Esophagus muscularis mucosa (tissue), 3 donors: ENCODE measurements at regions not wholly inside any gene's neighbourhood (a gene's known extent, or its start where the extent isn't known, plus 50 kb on each side); places are given as distances from the start of the nearest gene placed in this dataset.

ENCODE experiments used
- CTCF ChIP-seq, 3 experiments: fragments of 200-600 bp in 2 of 3; fragments of 450-650 bp in 1 of 3; sonication (generic) in 2 of 3; IDR thresholded peaks; one replicate each; pipeline ENCODE4 v1.5.1; 2017 to 2019; ENCODE audit warnings: antibody characterized with exemption in 3 of 3, mild to moderate bottlenecking in 2 of 3, moderate library complexity in 1 of 3
- POLR2A ChIP-seq: fragments of 450-650 bp; IDR thresholded peaks from one replicate; pipeline ENCODE4 v1.6.1; 2017; ENCODE audit warnings: antibody characterized with exemption, moderate library complexity, mild to moderate bottlenecking, low read depth
- POLR2AphosphoS5 ChIP-seq, 2 donors: sonication (generic); formaldehyde crosslinking; IDR thresholded peaks; one replicate each; pipeline ENCODE4 v1.6.1; 2017; ENCODE audit warnings: antibody characterized with exemption in 2 of 2

- no peak for TF ChIP-seq CTCF (IDR thresholded peaks at IDR 0.05)
- TF ChIP-seq POLR2AphosphoS5 (IDR thresholded peaks at IDR 0.05), result no peak
- TF ChIP-seq POLR2A, result no peak
Observed at GRCh38 chr21:22871692-22872091, 1873.5 kb downstream of the NCAM2 start.
